ENCODE measurements at regions not wholly inside any gene's neighbourhood (a gene's known extent, or its start where the extent isn't known, plus 50 kb on each side); places are given as distances from the start of the nearest gene placed in this dataset.
A peak's percentile ranks its signal among the peaks of the same experiment; 100 is the strongest.

- no peak for DNase-seq
Observed at GRCh38 chr19:28247243-28247642, 965.7 kb downstream of the UQCRFS1 start.

GRCh38 chr19:28245937-28246336, 967.0 kb downstream of the UQCRFS1 start:
- DNase-seq, result no peak

GRCh38 chr19:28244966-28245365, 968.0 kb downstream of the UQCRFS1 start:
- no peak for DNase-seq

- peak in 1 of 2 experiments; percentile 35 for DNase-seq
Observed at GRCh38 chr19:28242317-28242927, 970.5 kb downstream of the UQCRFS1 start.

- no peak for DNase-seq
Observed at GRCh38 chr19:28239270-28239669, 973.7 kb downstream of the UQCRFS1 start.

GRCh38 chr19:28238270-28238820, 974.6 kb downstream of the UQCRFS1 start:
- DNase-seq, result no peak

- no peak for DNase-seq
Observed at GRCh38 chr19:28235606-28236125, 977.3 kb downstream of the UQCRFS1 start.

GRCh38 chr19:28234637-28235036, 978.3 kb downstream of the UQCRFS1 start:
- DNase-seq, result no peak

- no peak for DNase-seq
Observed at GRCh38 chr19:28228854-28229253, 984.1 kb downstream of the UQCRFS1 start.

- DNase-seq, result no peak
Observed at GRCh38 chr19:28224441-28224840, 988.5 kb downstream of the UQCRFS1 start.

GRCh38 chr19:28221736-28222135, 991.2 kb downstream of the UQCRFS1 start:
- DNase-seq, result no peak

GRCh38 chr19:28218728-28219127, 994.2 kb downstream of the UQCRFS1 start:
- DNase-seq, result no peak

- DNase-seq, result no peak
Observed at GRCh38 chr19:28217022-28217421, 995.9 kb downstream of the UQCRFS1 start.

- DNase-seq, result no peak
Observed at GRCh38 chr19:28213470-28214082, 999.4 kb downstream of the UQCRFS1 start.

- no peak for DNase-seq
Observed at GRCh38 chr19:28210886-28211285, 1002.1 kb downstream of the UQCRFS1 start.

- no peak for DNase-seq
Observed at GRCh38 chr19:28208745-28209144, 1004.2 kb downstream of the UQCRFS1 start.

GRCh38 chr19:28207244-28207643, 1005.7 kb downstream of the UQCRFS1 start:
- DNase-seq, result no peak

- no peak for DNase-seq
Observed at GRCh38 chr19:28201462-28201943, 1011.4 kb downstream of the UQCRFS1 start.

- no peak for DNase-seq
Observed at GRCh38 chr19:28199323-28199722, 1013.6 kb downstream of the UQCRFS1 start.

GRCh38 chr19:28196961-28197360, 1016.0 kb downstream of the UQCRFS1 start:
- no peak for DNase-seq

- no peak for DNase-seq
Observed at GRCh38 chr19:28196101-28196500, 1016.9 kb downstream of the UQCRFS1 start.

GRCh38 chr19:28185646-28186045, 1027.3 kb downstream of the UQCRFS1 start:
- no peak for DNase-seq

GRCh38 chr19:28184997-28185396, 1028.0 kb downstream of the UQCRFS1 start:
- no peak for DNase-seq

GRCh38 chr19:28176193-28176592, 1036.8 kb downstream of the UQCRFS1 start:
- no peak for DNase-seq
